NB4 (cell line): ENCODE measurements at regions not wholly inside any gene's neighbourhood (a gene's known extent, or its start where the extent isn't known, plus 50 kb on each side); places are given as distances from the start of the nearest gene placed in this dataset.

ENCODE experiments used
- POLR2A ChIP-seq: IDR thresholded peaks from 2 replicates; pipeline ENCODE4 v1.6.1; 2011; ENCODE audit warnings: mild to moderate bottlenecking; ENCODE audit not compliant: insufficient read length; ENCODE audit errors: extremely low read depth
- TF ChIP-seq, protein P1 (sequence below): IDR thresholded peaks from one replicate; pipeline ENCODE4 v1.5.1; 2012; ENCODE audit warnings: low read depth, low read length

GRCh38 chr20:53752583-53752970 lies 158.9 kb upstream of the ZNF217 start:
- TF ChIP-seq, protein P1, sequence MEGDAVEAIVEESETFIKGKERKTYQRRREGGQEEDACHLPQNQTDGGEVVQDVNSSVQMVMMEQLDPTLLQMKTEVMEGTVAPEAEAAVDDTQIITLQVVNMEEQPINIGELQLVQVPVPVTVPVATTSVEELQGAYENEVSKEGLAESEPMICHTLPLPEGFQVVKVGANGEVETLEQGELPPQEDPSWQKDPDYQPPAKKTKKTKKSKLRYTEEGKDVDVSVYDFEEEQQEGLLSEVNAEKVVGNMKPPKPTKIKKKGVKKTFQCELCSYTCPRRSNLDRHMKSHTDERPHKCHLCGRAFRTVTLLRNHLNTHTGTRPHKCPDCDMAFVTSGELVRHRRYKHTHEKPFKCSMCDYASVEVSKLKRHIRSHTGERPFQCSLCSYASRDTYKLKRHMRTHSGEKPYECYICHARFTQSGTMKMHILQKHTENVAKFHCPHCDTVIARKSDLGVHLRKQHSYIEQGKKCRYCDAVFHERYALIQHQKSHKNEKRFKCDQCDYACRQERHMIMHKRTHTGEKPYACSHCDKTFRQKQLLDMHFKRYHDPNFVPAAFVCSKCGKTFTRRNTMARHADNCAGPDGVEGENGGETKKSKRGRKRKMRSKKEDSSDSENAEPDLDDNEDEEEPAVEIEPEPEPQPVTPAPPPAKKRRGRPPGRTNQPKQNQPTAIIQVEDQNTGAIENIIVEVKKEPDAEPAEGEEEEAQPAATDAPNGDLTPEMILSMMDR = no peak
- no peak for TF ChIP-seq POLR2A
